ENCODE measurements at regions not wholly inside any gene's neighbourhood (a gene's known extent, or its start where the extent isn't known, plus 50 kb on each side); places are given as distances from the start of the nearest gene placed in this dataset.
A peak's percentile ranks its signal among the peaks of the same experiment; 100 is the strongest.

DNA sequence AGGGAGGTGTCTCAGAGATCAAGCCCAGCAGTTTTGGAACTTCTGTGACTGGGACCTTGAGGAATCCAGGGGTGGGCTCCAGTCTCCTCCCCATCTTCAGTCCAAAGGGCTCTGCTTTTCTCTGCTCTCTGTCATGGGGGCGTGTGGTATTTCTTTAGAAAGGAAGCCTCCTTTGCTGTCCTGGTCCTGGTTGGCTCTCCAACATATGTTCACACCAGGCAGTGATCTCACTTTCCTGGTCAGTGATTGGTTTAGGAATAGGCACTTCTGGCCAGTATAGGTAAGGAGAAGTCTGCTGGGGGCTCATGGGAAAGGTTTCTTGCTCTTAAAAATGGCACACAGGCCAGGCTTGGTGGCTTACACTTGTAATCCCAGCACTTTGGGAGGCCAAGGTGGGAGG is 115.5 kb upstream of the HAAO start:
- TF ChIP-seq, protein P1, sequence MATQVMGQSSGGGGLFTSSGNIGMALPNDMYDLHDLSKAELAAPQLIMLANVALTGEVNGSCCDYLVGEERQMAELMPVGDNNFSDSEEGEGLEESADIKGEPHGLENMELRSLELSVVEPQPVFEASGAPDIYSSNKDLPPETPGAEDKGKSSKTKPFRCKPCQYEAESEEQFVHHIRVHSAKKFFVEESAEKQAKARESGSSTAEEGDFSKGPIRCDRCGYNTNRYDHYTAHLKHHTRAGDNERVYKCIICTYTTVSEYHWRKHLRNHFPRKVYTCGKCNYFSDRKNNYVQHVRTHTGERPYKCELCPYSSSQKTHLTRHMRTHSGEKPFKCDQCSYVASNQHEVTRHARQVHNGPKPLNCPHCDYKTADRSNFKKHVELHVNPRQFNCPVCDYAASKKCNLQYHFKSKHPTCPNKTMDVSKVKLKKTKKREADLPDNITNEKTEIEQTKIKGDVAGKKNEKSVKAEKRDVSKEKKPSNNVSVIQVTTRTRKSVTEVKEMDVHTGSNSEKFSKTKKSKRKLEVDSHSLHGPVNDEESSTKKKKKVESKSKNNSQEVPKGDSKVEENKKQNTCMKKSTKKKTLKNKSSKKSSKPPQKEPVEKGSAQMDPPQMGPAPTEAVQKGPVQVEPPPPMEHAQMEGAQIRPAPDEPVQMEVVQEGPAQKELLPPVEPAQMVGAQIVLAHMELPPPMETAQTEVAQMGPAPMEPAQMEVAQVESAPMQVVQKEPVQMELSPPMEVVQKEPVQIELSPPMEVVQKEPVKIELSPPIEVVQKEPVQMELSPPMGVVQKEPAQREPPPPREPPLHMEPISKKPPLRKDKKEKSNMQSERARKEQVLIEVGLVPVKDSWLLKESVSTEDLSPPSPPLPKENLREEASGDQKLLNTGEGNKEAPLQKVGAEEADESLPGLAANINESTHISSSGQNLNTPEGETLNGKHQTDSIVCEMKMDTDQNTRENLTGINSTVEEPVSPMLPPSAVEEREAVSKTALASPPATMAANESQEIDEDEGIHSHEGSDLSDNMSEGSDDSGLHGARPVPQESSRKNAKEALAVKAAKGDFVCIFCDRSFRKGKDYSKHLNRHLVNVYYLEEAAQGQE (IDR thresholded peaks at IDR 0.05; ENCODE audit: insufficient read depth in 1 of 2, low read depth in 2 of 2, low read length in 2 of 2) = no peak
- TF ChIP-seq TAF1 (IDR thresholded peaks at IDR 0.05; ENCODE audit: borderline replicate concordance, insufficient read depth, low read length) (no peak), FOXP2 (optimal IDR thresholded peaks at IDR 0.05; ENCODE audit: borderline replicate concordance, extremely low read depth, extremely low read length, insufficient read depth) (no peak), SIN3A (IDR thresholded peaks at IDR 0.05; ENCODE audit: borderline replicate concordance, insufficient read depth, low read length) (no peak), POLR2AphosphoS5 (IDR thresholded peaks at IDR 0.05; ENCODE audit: low read depth, low read length) (no peak)

DNA sequence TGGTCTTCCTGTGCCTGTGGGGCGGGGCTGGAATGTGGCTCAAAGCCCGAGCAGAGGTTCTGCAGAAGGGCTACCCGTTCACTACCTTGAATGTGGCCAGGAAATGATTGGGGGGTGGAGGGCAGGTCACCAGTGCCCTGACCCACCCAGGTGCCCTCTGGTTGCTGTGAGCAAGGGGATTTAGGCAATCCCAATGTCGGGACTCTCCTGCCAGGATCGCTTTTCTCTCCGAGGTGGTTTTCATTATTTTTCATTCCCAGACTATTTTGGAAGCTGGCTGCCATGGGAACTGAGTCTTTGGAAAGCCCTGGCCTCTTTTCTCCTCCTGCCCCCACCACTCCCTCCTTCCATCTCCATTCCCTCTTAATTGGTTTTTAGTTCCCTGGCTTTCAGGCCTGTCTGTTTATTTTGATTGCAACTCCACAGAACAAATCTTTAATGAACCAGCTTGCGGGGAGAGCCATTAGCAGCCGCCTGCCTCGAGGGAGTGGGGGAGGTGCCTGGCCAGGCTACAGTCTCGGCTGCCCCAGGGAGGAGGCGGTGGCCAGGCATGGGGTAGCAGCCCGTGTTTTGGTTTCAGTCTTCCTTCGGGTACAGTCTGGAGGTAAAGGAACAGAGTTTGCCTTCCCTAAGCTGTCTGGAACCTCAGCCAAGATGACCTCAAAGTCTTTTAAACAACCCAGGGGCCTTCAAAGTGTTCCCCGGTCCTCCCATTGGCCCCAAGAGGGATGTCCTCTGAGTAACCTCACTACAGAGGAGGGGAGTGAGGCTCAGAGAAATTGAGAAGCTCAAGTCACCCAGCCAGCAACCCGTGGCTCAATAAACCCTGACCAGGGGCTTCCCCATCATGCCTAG is 114.4 kb upstream of the HAAO start:
- TF ChIP-seq POLR2AphosphoS5 (IDR thresholded peaks at IDR 0.05; ENCODE audit: low read depth, low read length) = no peak
- TF ChIP-seq, protein P1 (IDR thresholded peaks at IDR 0.05; ENCODE audit: insufficient read depth in 1 of 2, low read depth in 2 of 2, low read length in 2 of 2) = peak in 1 of 2 experiments; percentile 40; a peak in 1 of 4 replicates
- TF ChIP-seq FOXP2 (optimal IDR thresholded peaks at IDR 0.05; ENCODE audit: borderline replicate concordance, extremely low read depth, extremely low read length, insufficient read depth) = no peak
- no peak for TF ChIP-seq TAF1 (IDR thresholded peaks at IDR 0.05; ENCODE audit: borderline replicate concordance, insufficient read depth, low read length)
- TF ChIP-seq SIN3A (IDR thresholded peaks at IDR 0.05; ENCODE audit: borderline replicate concordance, insufficient read depth, low read length) = no peak

DNA sequence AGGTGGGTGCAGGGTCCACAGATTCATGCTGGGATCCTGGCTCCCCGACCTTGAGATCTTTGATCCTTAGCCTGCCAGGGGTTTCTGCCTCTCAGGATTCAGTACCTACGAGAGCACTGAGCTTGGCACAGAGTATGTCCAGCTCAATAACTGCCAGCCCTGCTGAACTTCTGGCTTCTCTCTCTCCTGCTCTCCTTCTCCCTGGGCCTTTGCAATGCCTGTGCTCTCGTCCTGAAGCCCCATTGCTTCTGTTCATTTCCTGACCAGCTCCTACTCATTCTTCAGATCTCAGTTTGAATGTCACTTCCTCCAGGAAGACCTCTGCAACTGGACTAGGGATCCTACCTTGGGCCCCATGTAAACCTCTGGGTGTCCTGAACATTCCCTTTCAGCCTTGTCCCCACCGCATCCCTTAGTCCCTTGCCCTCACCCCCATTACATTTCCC is 113.8 kb upstream of the HAAO start:
- TF ChIP-seq POLR2AphosphoS5 (IDR thresholded peaks at IDR 0.05; ENCODE audit: low read depth, low read length) (no peak), FOXP2 (optimal IDR thresholded peaks at IDR 0.05; ENCODE audit: borderline replicate concordance, extremely low read depth, extremely low read length, insufficient read depth) (no peak), TAF1 (IDR thresholded peaks at IDR 0.05; ENCODE audit: borderline replicate concordance, insufficient read depth, low read length) (no peak; the same call in 1 of the 2 replicates), SIN3A (IDR thresholded peaks at IDR 0.05; ENCODE audit: borderline replicate concordance, insufficient read depth, low read length) (no peak)
- TF ChIP-seq, protein P1 (IDR thresholded peaks at IDR 0.05; ENCODE audit: insufficient read depth in 1 of 2, low read depth in 2 of 2, low read length in 2 of 2) = no peak

DNA sequence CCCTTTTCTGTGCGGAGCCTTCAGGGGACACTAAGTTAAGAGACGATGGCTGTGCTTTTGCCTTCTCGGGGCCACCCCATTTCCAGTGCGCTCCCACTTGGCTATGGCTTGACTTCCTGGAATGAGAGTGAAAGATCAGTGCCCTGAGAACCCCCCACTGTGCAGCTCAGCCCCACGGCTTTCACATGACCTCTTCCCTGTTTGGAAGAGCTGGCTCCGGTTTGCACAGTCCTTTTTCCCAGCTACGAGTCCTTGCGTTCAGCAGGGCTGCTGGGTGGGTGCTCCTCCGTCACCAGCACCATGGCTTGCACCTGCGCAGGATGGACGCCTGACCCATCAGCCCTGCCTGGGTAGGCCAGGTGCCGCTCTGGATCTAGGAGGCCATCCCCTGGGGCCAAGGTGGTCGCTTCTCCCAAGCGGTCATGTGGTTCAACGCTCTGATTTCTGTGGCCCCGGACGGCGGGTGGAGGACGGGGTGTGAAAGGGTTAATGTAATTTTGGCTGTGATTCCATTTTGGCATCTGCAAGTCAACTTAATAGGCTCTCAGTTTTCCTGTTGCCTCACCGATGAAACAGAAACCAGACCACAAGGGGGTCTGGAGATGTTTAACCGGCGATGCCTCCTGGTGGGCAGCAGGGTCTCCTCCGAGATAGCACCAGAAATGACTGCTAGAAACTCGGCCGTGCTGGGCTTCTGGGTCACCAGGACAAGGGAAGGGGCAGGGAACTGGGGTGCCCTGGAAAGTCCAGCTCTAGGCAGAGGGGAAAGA is 113.1 kb upstream of the HAAO start:
- no peak for TF ChIP-seq SIN3A (IDR thresholded peaks at IDR 0.05; ENCODE audit: borderline replicate concordance, insufficient read depth, low read length)
- TF ChIP-seq, protein P1 (IDR thresholded peaks at IDR 0.05; ENCODE audit: insufficient read depth in 1 of 2, low read depth in 2 of 2, low read length in 2 of 2) = no peak
- no peak for TF ChIP-seq POLR2AphosphoS5 (IDR thresholded peaks at IDR 0.05; ENCODE audit: low read depth, low read length)
- no peak for TF ChIP-seq TAF1 (IDR thresholded peaks at IDR 0.05; ENCODE audit: borderline replicate concordance, insufficient read depth, low read length)
- TF ChIP-seq FOXP2 (optimal IDR thresholded peaks at IDR 0.05; ENCODE audit: borderline replicate concordance, extremely low read depth, extremely low read length, insufficient read depth) = no peak

All from PFSK-1 (cell line).